H9 (cell line): ENCODE measurements at regions not wholly inside any gene's neighbourhood (a gene's known extent, or its start where the extent isn't known, plus 50 kb on each side); places are given as distances from the start of the nearest gene placed in this dataset.

ENCODE experiments used
- DNase-seq: peaks from one replicate; pipeline ENCODE4 v3.0.0-alpha.2; 2017
- H2AFZ ChIP-seq: one replicate; pipeline ENCODE4 v1.6.1; 2013; ENCODE audit warnings: mild to moderate bottlenecking, low read length, control low read depth, moderate library complexity
- H2AK5ac ChIP-seq: 2 replicates; pipeline ENCODE4 v1.6.1; 2013; ENCODE audit warnings: low read length, control low read depth, mixed read lengths; ENCODE audit not compliant: insufficient read length
- H2BK120ac ChIP-seq: one replicate; pipeline ENCODE4 v1.6.1; 2013; ENCODE audit warnings: low read depth, mild to moderate bottlenecking, low read length, control low read depth, inconsistent platforms; ENCODE audit not compliant: poor library complexity, severe bottlenecking
- H2BK12ac ChIP-seq: 2 replicates; pipeline ENCODE4 v1.6.1; 2013; ENCODE audit warnings: low read length, control low read depth, mixed read lengths, low read depth; ENCODE audit not compliant: insufficient read length
- H2BK15ac ChIP-seq: 2 replicates; pipeline ENCODE4 v1.6.1; 2013; ENCODE audit warnings: low read depth, low read length, control low read depth
- H2BK20ac ChIP-seq: one replicate; pipeline ENCODE4 v1.6.1; 2013; ENCODE audit warnings: low read depth, mild to moderate bottlenecking, low read length, control low read depth, inconsistent platforms; ENCODE audit not compliant: poor library complexity, severe bottlenecking
- H2BK5ac ChIP-seq: 2 replicates; pipeline ENCODE4 v1.6.1; 2013; ENCODE audit warnings: low read length, control low read depth, mixed read lengths; ENCODE audit not compliant: insufficient read length
- H3K14ac ChIP-seq: 2 replicates; pipeline ENCODE4 v1.6.1; 2013; ENCODE audit warnings: low read length, control low read depth; ENCODE audit not compliant: insufficient read depth
- H3K18ac ChIP-seq: 2 replicates; pipeline ENCODE4 v1.6.1; 2013; ENCODE audit warnings: low read depth, mild to moderate bottlenecking, mixed read lengths, low read length, control low read depth; ENCODE audit not compliant: insufficient read length
- H3K23ac ChIP-seq: 2 replicates; pipeline ENCODE4 v1.6.1; 2013; ENCODE audit warnings: low read length, control low read depth, mixed read lengths, low read depth; ENCODE audit not compliant: insufficient read length
- H3K23me2 ChIP-seq: 2 replicates; pipeline ENCODE4 v1.6.1; 2013; ENCODE audit warnings: low read depth, mild to moderate bottlenecking, mixed read lengths, low read length, control low read depth; ENCODE audit not compliant: insufficient read length, poor library complexity, severe bottlenecking
- H3K27ac ChIP-seq: 2 replicates; pipeline ENCODE4 v1.5.1; 2013; ENCODE audit warnings: low read length, control low read depth, mixed read lengths, low read depth; ENCODE audit not compliant: insufficient read length
- H3K27me3 ChIP-seq: 2 replicates; pipeline ENCODE4 v1.6.1; 2013; ENCODE audit warnings: low read length, control low read depth, inconsistent platforms; ENCODE audit not compliant: insufficient read depth
- H3K4ac ChIP-seq: 2 replicates; pipeline ENCODE4 v1.6.1; 2013; ENCODE audit warnings: low read depth, mild to moderate bottlenecking, control low read depth, inconsistent platforms, low read length, moderate library complexity
- H3K4me1 ChIP-seq: 2 replicates; pipeline ENCODE4 v1.6.1; 2013; ENCODE audit warnings: low read length, control low read depth, inconsistent platforms; ENCODE audit not compliant: insufficient read depth
- H3K4me2 ChIP-seq: 2 replicates; pipeline ENCODE4 v1.6.1; 2013; ENCODE audit warnings: low read length, control low read depth, mixed read lengths; ENCODE audit not compliant: insufficient read length, insufficient read depth
- H3K56ac ChIP-seq: 2 replicates; pipeline ENCODE4 v1.6.1; 2013; ENCODE audit warnings: low read depth, mild to moderate bottlenecking, mixed read lengths, low read length, control low read depth; ENCODE audit not compliant: insufficient read length
- H3K79me1 ChIP-seq: 2 replicates; pipeline ENCODE4 v1.6.1; 2013; ENCODE audit warnings: low read depth, mild to moderate bottlenecking, moderate library complexity, low read length, control low read depth, inconsistent platforms; ENCODE audit not compliant: insufficient read depth, poor library complexity, severe bottlenecking
- H3K79me2 ChIP-seq: 2 replicates; pipeline ENCODE4 v1.6.1; 2013; ENCODE audit warnings: low read length, control low read depth, inconsistent platforms; ENCODE audit not compliant: insufficient read depth
- H3K9ac ChIP-seq: 2 replicates; pipeline ENCODE4 v1.6.1; 2013; ENCODE audit warnings: low read length, control low read depth, mixed read lengths; ENCODE audit not compliant: insufficient read length; ENCODE audit errors: extremely low read depth
- H3K9me3 ChIP-seq: one replicate; pipeline ENCODE4 v1.6.1; 2013; ENCODE audit warnings: low read depth, low read length, inconsistent platforms; ENCODE audit not compliant: control insufficient read depth
- H3T11ph ChIP-seq: one replicate; pipeline ENCODE4 v1.6.1; 2013; ENCODE audit warnings: mild to moderate bottlenecking, low read length, control low read depth, inconsistent platforms
- H4K20me1 ChIP-seq: one replicate; pipeline ENCODE4 v1.6.1; 2013; ENCODE audit not compliant: control insufficient read depth, insufficient read length, insufficient read depth
- H4K5ac ChIP-seq: 2 replicates; pipeline ENCODE4 v1.6.1; 2013; ENCODE audit warnings: low read depth, mild to moderate bottlenecking, mixed read lengths, low read length, control low read depth; ENCODE audit not compliant: insufficient read length
- H4K8ac ChIP-seq: replicated peaks from 2 replicates; pipeline ENCODE4 v1.6.1; 2013; ENCODE audit warnings: low read length, control low read depth, mixed read lengths, low read depth; ENCODE audit not compliant: insufficient read length
- H4K91ac ChIP-seq: 2 replicates; pipeline ENCODE4 v1.6.1; 2013; ENCODE audit warnings: low read depth, mild to moderate bottlenecking, moderate library complexity, mixed read lengths, low read length, control low read depth; ENCODE audit not compliant: insufficient read length
- H3K27ac Mint-ChIP-seq, 3 experiments: 2 replicates in 2 of 3; 3 replicates in 1 of 3; pipeline ENCODE4 v1.8.0; 2020 to 2021; ENCODE audit warnings: mixed read lengths in 3 of 3, mild to moderate bottlenecking in 1 of 3, moderate library complexity in 1 of 3
- H3K27me3 Mint-ChIP-seq: 2 replicates; pipeline ENCODE4 v1.8.0; 2021; ENCODE audit warnings: low read depth, mild to moderate bottlenecking, moderate library complexity, mixed read lengths
- H3K36me3 Mint-ChIP-seq, 3 experiments: 2 replicates in 2 of 3; 3 replicates in 1 of 3; pipeline ENCODE4 v1.8.0; 2020 to 2021; ENCODE audit warnings: low read depth in 3 of 3, mixed read lengths in 3 of 3; ENCODE audit not compliant: insufficient read depth in 1 of 3
- H3K4me1 Mint-ChIP-seq, 2 experiments: 2 replicates each; pipeline ENCODE4 v1.8.0; 2020; ENCODE audit warnings: mixed read lengths in 2 of 2
- H3K4me3 Mint-ChIP-seq, 2 experiments: 2 replicates in 1 of 2; 3 replicates in 1 of 2; pipeline ENCODE4 v1.8.0; 2020 to 2021; ENCODE audit warnings: mild to moderate bottlenecking in 2 of 2, mixed read lengths in 2 of 2, moderate library complexity in 1 of 2
- H3K9me3 Mint-ChIP-seq, 2 experiments: 2 replicates in 1 of 2; 3 replicates in 1 of 2; pipeline ENCODE4 v1.8.0; 2020; ENCODE audit warnings: mild to moderate bottlenecking in 2 of 2, mixed read lengths in 2 of 2, moderate library complexity in 1 of 2
- CTCF ChIP-seq: fragments of 200-600 bp; sonication (generic); conservative IDR thresholded peaks from 3 replicates; pipeline ENCODE4 v1.8.0; 2021; ENCODE audit warnings: antibody characterized with exemption, mild to moderate bottlenecking
- WGBS: extraction: QIAGEN DNeasy Blood & Tissue Kit; methylation state at CpG from one replicate; pipeline ENCODE4 v1.1.7; 2013; ENCODE audit warnings: missing lambda C conversion rate, low lambda C conversion rate, mixed read lengths; ENCODE audit not compliant: insufficient read length; ENCODE audit errors: extremely low coverage; 5-methylcytosine and 5-hydroxymethylcytosine counted together

- TF ChIP-seq CTCF = peak; percentile 78
- peak; percentile 97 for DNase-seq
- Mint-ChIP-seq H3K4me1 (peaks cover 12 to 17% of the 10 kb centered on the region in 2 experiments), H3K27me3 (no peaks in the 10 kb centered on the region), H3K4me3 (no peak overlapping the region), H3K27ac (no peak overlapping the region; a peak in 1 of 7 replicates), H3K36me3 (peaks cover 4 to 6% (median 4%) of the 10 kb centered on the region in 3 experiments), H3K9me3 (peaks cover 4 to 17% of the 10 kb centered on the region in 2 experiments; a peak in 4 of 5 replicates)
- Histone ChIP-seq H3K23me2 (no peaks in the 10 kb centered on the region), H3K9ac (no peak overlapping the region), H3T11ph (no peak overlapping the region), H4K20me1 (no peaks in the 10 kb centered on the region), H3K4ac (no peak overlapping the region), H2AK5ac (no peak overlapping the region), H2AFZ (no peak overlapping the region), H3K14ac (no peak overlapping the region), H3K27ac (no peak overlapping the region), H3K9me3 (no peaks in the 10 kb centered on the region), H3K23ac (no peak overlapping the region), H3K4me2 (no peak overlapping the region), H3K79me1 (no peaks in the 10 kb centered on the region), H2BK15ac (no peak overlapping the region), H4K91ac (no peak overlapping the region), H2BK20ac (no peak overlapping the region), H3K56ac (no peak overlapping the region), H3K4me1 (peaks cover 3% of the 10 kb centered on the region; the same call in 1 of the 2 replicates), H4K5ac (no peak overlapping the region), H3K27me3 (no peaks in the 10 kb centered on the region), H3K18ac (no peak overlapping the region), H4K8ac (no peak overlapping the region), H3K79me2 (no peaks in the 10 kb centered on the region), H2BK5ac (no peak overlapping the region), H2BK120ac (no peak overlapping the region), H2BK12ac (no peak overlapping the region)
- WGBS = no CpG with 5 or more reads among the region's 8 CpGs
These were observed 1089.1 kb downstream of the SLC6A15 start for GRCh38 chr12:83823386-83824045.
